Caki2 (cell line): ENCODE measurements at regions not wholly inside any gene's neighbourhood (a gene's known extent, or its start where the extent isn't known, plus 50 kb on each side); places are given as distances from the start of the nearest gene placed in this dataset.

ENCODE experiments used
- DNase-seq: peaks from one replicate; pipeline ENCODE4 v3.0.0-alpha.2; 2015; ENCODE audit warnings: low read depth
- in situ Hi-C: cut with HindIII; loops from 2 replicates; pipeline ENCODE4 v1.10.0; 2016; ENCODE audit warnings: low sequenced_read_pairs, low pct_unique_long_range_greater_than_20kb, mixed read lengths

DNA sequence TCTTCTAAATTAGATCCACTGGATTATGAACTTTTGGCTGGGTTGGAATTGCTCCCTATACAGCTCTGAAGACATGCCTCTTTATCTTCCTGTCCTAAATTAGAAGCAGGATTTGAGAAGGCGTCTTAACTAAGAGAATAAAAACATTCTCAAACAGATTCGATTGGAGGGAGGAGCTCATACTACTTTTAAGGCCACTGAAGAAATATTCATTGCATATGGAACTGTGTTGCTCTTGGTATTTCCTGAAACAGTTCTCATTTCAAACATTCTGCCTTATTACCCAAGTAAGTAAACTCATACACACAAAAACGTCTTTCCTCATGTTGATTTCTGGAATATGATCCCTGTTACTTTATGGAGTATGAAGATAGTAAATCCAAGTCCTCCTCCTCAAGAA is 519.7 kb upstream of the CDH4 start:
- in situ Hi-C loops = no loop called here
- DNase-seq = no peak

GRCh38 chr20:60748086-60748485 is 504.0 kb upstream of the CDH4 start:
- no peak for DNase-seq
- in situ Hi-C loops = no loop called here

- no peak for DNase-seq
- in situ Hi-C loops = no loop called here
Measured at GRCh38 chr20:60749804-60750602, 502.1 kb upstream of the CDH4 start.

GRCh38 chr20:60750909-60751308 is 501.2 kb upstream of the CDH4 start:
- in situ Hi-C loops = no loop called here
- DNase-seq = no peak

DNA sequence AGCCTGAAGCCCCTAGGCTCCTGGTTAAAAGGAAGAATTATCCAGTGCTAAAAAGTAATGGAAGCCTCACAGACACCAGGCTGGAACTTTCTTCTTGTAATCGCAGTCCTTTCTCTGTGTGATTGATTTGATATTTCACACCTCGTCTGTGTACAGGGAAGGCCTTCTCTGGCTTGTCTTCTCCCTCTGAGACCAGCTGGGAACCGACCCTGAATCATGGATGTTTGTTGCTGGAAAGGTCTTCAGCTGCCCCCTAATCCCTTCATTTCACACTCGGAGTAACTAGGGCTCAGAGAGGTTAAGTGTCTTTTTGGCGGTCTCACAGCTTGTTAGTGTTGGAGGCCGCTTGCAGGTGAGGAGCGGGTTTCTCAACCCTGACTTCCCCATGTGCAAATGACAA is 500.2 kb upstream of the CDH4 start:
- in situ Hi-C loops = no loop called here
- no peak for DNase-seq

- in situ Hi-C loops = no loop called here
- no peak for DNase-seq
Measured at GRCh38 chr20:60752741-60753420, 499.2 kb upstream of the CDH4 start.

DNA sequence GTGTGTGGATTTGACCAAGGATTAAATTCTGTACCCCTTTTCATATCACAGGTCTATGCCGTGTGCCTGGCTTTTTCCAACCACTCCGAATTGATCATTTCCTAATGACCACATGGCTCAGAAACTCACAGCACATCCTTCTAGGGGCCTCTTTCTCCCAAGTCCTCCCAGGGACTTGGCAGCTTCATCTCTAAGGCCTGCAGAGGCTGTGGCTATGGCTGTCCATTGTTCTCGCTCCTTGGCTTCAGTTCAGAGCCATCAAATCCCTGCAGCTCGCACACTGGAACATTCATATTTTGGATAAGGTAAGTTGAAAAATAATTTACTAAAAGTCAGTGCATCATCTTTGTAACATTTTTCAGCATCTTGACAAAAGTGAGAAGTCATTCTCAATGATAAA is 497.2 kb upstream of the CDH4 start:
- in situ Hi-C loops = no loop called here

GRCh38 chr20:60759651-60760050 is 492.4 kb upstream of the CDH4 start:
- no peak for DNase-seq
- in situ Hi-C loops = no loop called here

More for the DNA sequence above, 497.2 kb upstream of the CDH4 start:
- DNase-seq = no peak

- no peak for DNase-seq
- in situ Hi-C loops = no loop called here
Measured at GRCh38 chr20:60760256-60761000, 491.6 kb upstream of the CDH4 start.

- no peak for DNase-seq
- in situ Hi-C loops = no loop called here
Measured at GRCh38 chr20:60761056-60761455, 491.0 kb upstream of the CDH4 start.

DNA sequence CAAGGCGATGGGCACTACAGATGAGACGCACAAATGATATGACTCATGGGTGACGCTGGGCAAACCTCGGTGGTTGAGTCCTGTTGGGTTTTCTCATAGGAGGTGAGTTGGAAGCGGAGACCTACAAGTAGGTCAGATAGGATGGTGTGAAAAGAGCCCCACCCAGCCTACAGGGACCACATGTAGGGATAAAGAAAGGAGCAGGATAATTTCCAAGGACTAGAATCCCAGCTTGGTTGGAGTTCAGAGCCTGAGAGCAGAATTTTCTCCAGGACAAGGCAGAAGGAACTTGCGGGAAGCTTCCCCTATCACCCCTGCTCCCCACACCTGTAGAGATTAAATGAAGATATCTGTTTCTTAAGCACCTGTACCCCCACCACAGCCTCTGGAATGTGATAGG is 489.7 kb upstream of the CDH4 start:
- in situ Hi-C loops = no loop called here
- DNase-seq = no peak

- no peak for DNase-seq
- in situ Hi-C loops = no loop called here
Measured at GRCh38 chr20:60764328-60764727, 487.7 kb upstream of the CDH4 start.

GRCh38 chr20:60764771-60765170 is 487.3 kb upstream of the CDH4 start:
- in situ Hi-C loops = no loop called here
- DNase-seq = no peak

- in situ Hi-C loops = no loop called here
- DNase-seq = no peak
Measured at GRCh38 chr20:60765821-60766403, 486.1 kb upstream of the CDH4 start.

- no peak for DNase-seq
- in situ Hi-C loops = no loop called here
Measured at GRCh38 chr20:60768216-60768615, 483.8 kb upstream of the CDH4 start.

GRCh38 chr20:60780388-60781025 is 471.6 kb upstream of the CDH4 start:
- in situ Hi-C loops = no loop called here
- DNase-seq = no peak

GRCh38 chr20:60782959-60783625 is 469.0 kb upstream of the CDH4 start:
- in situ Hi-C loops = no loop called here
- DNase-seq = no peak

DNA sequence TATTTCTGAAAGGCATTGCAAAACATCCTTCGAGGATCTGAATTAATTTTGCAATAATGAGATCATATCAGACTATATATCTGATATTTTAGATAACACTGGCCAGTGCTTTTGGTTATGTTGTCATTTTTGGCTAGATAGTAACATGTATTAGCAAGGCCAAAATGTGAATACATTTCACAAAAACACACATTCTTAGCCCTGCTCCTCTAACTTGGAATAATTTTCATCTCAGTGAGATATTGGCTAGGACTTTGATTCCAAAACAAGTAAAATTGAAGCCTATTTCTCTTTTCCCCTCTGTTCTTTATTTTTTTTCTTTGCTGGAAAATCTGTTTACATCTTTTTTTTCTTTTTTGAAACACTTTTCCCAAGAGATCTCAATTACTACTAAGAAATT is 466.8 kb upstream of the CDH4 start:
- in situ Hi-C loops = no loop called here
- no peak for DNase-seq
